Spleen (tissue), 7 donors: ENCODE measurements at regions not wholly inside any gene's neighbourhood (a gene's known extent, or its start where the extent isn't known, plus 50 kb on each side); places are given as distances from the start of the nearest gene placed in this dataset.

Source experiments
- CTCF ChIP-seq, 11 experiments: fragments of 200-600 bp in 7 of 11; fragments of 450-650 bp in 4 of 11; sonication (generic) in 4 of 11; IDR thresholded peaks in 8 of 11; conservative IDR thresholded peaks in 3 of 11; 1 replicate in 7 of 11; 2 replicates in 4 of 11; pipeline versions ENCODE4 v1.4.0 to v1.8.0; 2016 to 2021; ENCODE audit warnings: antibody characterized with exemption in 11 of 11, inconsistent platforms in 4 of 11, mild to moderate bottlenecking in 1 of 11
- POLR2A ChIP-seq, 3 donors: fragments of 450-650 bp; IDR thresholded peaks; one replicate each; pipeline ENCODE4 v1.5.1; 2017; ENCODE audit warnings: antibody characterized with exemption in 3 of 3, mild to moderate bottlenecking in 1 of 3
- POLR2AphosphoS5 ChIP-seq, 3 donors: sonication (generic); formaldehyde crosslinking; IDR thresholded peaks; one replicate each; pipeline ENCODE4 v1.5.1; 2017; ENCODE audit warnings: antibody characterized with exemption in 3 of 3
- donor health status: DM: no; HTN: no; CAD: no; lungs with moderate emphysema.
- donor health status: DM: no; HTN: no; CAD: no.
- donor health status: DM: no; HTN: no; CAD: no.

GRCh38 chr11:29208117-29208516 lies 808.7 kb downstream of the KCNA4 start:
- no peak for TF ChIP-seq POLR2A (IDR thresholded peaks at IDR 0.05)
- TF ChIP-seq CTCF (IDR thresholded peaks at IDR 0.05 in 8 of 11, conservative IDR thresholded peaks at IDR 0.05 in 3 of 11), result no peak
- no peak for TF ChIP-seq POLR2AphosphoS5 (IDR thresholded peaks at IDR 0.05)
